T-helper 1 cell treated with Interleukin-12 subunit alpha and Interleukin-12 subunit beta and Interleukin-4 antibody, amounts not matched to agents 30 μg/mL and 1 μg/mL, for 36 hours (primary cell): ENCODE measurements at regions not wholly inside any gene's neighbourhood (a gene's known extent, or its start where the extent isn't known, plus 50 kb on each side); places are given as distances from the start of the nearest gene placed in this dataset.

Experiments
- H3K27ac Mint-ChIP-seq: one replicate; pipeline ENCODE4 v1.8.0; 2021; ENCODE audit warnings: mild to moderate bottlenecking, mixed read lengths
- H3K27me3 Mint-ChIP-seq: one replicate; pipeline ENCODE4 v1.8.0; 2021; ENCODE audit warnings: low read depth, mixed read lengths
- H3K36me3 Mint-ChIP-seq: one replicate; pipeline ENCODE4 v1.8.0; 2021; ENCODE audit warnings: low read depth, mixed read lengths
- H3K4me1 Mint-ChIP-seq: one replicate; pipeline ENCODE4 v1.8.0; 2021; ENCODE audit warnings: low read depth, mixed read lengths
- H3K4me3 Mint-ChIP-seq: one replicate; pipeline ENCODE4 v1.8.0; 2021; ENCODE audit warnings: mild to moderate bottlenecking, moderate library complexity, mixed read lengths
- H3K9me3 Mint-ChIP-seq: one replicate; pipeline ENCODE4 v1.8.0; 2021; ENCODE audit warnings: mixed read lengths

GRCh38 chr5:158140120-158140731 is 281.3 kb upstream of the CLINT1 start:
- no peaks in the 10 kb centered on the region for H3K36me3 Mint-ChIP-seq
- peaks cover 8% of the 10 kb centered on the region for H3K27me3 Mint-ChIP-seq
- no peak overlapping the region for H3K4me3 Mint-ChIP-seq
- H3K4me1 Mint-ChIP-seq: no peaks in the 10 kb centered on the region
- no peaks in the 10 kb centered on the region for H3K9me3 Mint-ChIP-seq
- H3K27ac Mint-ChIP-seq: no peak overlapping the region

GRCh38 chr5:158139161-158139560 is 280.2 kb upstream of the CLINT1 start:
- Mint-ChIP-seq H3K4me1 (no peaks in the 10 kb centered on the region), H3K4me3 (no peak overlapping the region), H3K9me3 (no peaks in the 10 kb centered on the region), H3K27me3 (peaks cover 8% of the 10 kb centered on the region), H3K36me3 (no peaks in the 10 kb centered on the region), H3K27ac (no peak overlapping the region)

GRCh38 chr5:158135682-158136179 is 276.8 kb upstream of the CLINT1 start:
- H3K4me3 Mint-ChIP-seq: no peak overlapping the region
- no peaks in the 10 kb centered on the region for H3K4me1 Mint-ChIP-seq
- H3K9me3 Mint-ChIP-seq: no peaks in the 10 kb centered on the region
- H3K27me3 Mint-ChIP-seq: peaks cover 8% of the 10 kb centered on the region
- no peaks in the 10 kb centered on the region for H3K36me3 Mint-ChIP-seq
- H3K27ac Mint-ChIP-seq: no peak overlapping the region

- Mint-ChIP-seq H3K27me3 (peaks cover 4% of the 10 kb centered on the region), H3K4me3 (no peak overlapping the region), H3K36me3 (no peaks in the 10 kb centered on the region), H3K9me3 (no peaks in the 10 kb centered on the region), H3K4me1 (no peaks in the 10 kb centered on the region), H3K27ac (no peak overlapping the region)
Observed at GRCh38 chr5:158133369-158133768, 274.4 kb upstream of the CLINT1 start.

- H3K9me3 Mint-ChIP-seq: no peaks in the 10 kb centered on the region
- no peak overlapping the region for H3K27ac Mint-ChIP-seq
- H3K27me3 Mint-ChIP-seq: peaks cover 4% of the 10 kb centered on the region
- H3K4me3 Mint-ChIP-seq: no peak overlapping the region
- H3K4me1 Mint-ChIP-seq: no peaks in the 10 kb centered on the region
- H3K36me3 Mint-ChIP-seq: no peaks in the 10 kb centered on the region
Observed at GRCh38 chr5:158127536-158127935, 268.6 kb upstream of the CLINT1 start.

GRCh38 chr5:158126442-158127405 is 267.8 kb upstream of the CLINT1 start:
- H3K27ac Mint-ChIP-seq: no peak overlapping the region

GRCh38 chr5:158124606-158125316 is 265.8 kb upstream of the CLINT1 start:
- peaks cover 4% of the 10 kb centered on the region for H3K27me3 Mint-ChIP-seq
- no peaks in the 10 kb centered on the region for H3K4me1 Mint-ChIP-seq
- H3K9me3 Mint-ChIP-seq: no peaks in the 10 kb centered on the region
- no peak overlapping the region for H3K27ac Mint-ChIP-seq
- H3K36me3 Mint-ChIP-seq: no peaks in the 10 kb centered on the region
- H3K4me3 Mint-ChIP-seq: no peak overlapping the region

More at GRCh38 chr5:158126442-158127405, 267.8 kb upstream of the CLINT1 start:
- H3K36me3 Mint-ChIP-seq: no peaks in the 10 kb centered on the region
- peaks cover 4% of the 10 kb centered on the region for H3K27me3 Mint-ChIP-seq
- no peak overlapping the region for H3K4me3 Mint-ChIP-seq
- H3K9me3 Mint-ChIP-seq: no peaks in the 10 kb centered on the region
- no peaks in the 10 kb centered on the region for H3K4me1 Mint-ChIP-seq

- H3K27me3 Mint-ChIP-seq: peaks cover 9% of the 10 kb centered on the region
- no peaks in the 10 kb centered on the region for H3K9me3 Mint-ChIP-seq
- no peak overlapping the region for H3K4me3 Mint-ChIP-seq
- H3K4me1 Mint-ChIP-seq: no peaks in the 10 kb centered on the region
- no peaks in the 10 kb centered on the region for H3K36me3 Mint-ChIP-seq
- H3K27ac Mint-ChIP-seq: no peak overlapping the region
Observed at GRCh38 chr5:158123595-158123994, 264.6 kb upstream of the CLINT1 start.

GRCh38 chr5:158121678-158122077 is 262.7 kb upstream of the CLINT1 start:
- no peaks in the 10 kb centered on the region for H3K36me3 Mint-ChIP-seq
- H3K4me1 Mint-ChIP-seq: no peaks in the 10 kb centered on the region
- H3K9me3 Mint-ChIP-seq: no peaks in the 10 kb centered on the region
- peaks cover 9% of the 10 kb centered on the region for H3K27me3 Mint-ChIP-seq
- no peak overlapping the region for H3K4me3 Mint-ChIP-seq
- H3K27ac Mint-ChIP-seq: no peak overlapping the region

GRCh38 chr5:158120760-158121159 is 261.8 kb upstream of the CLINT1 start:
- no peak overlapping the region for H3K4me3 Mint-ChIP-seq
- no peaks in the 10 kb centered on the region for H3K9me3 Mint-ChIP-seq
- peaks cover 6% of the 10 kb centered on the region for H3K27me3 Mint-ChIP-seq
- H3K36me3 Mint-ChIP-seq: no peaks in the 10 kb centered on the region
- no peaks in the 10 kb centered on the region for H3K4me1 Mint-ChIP-seq
- H3K27ac Mint-ChIP-seq: no peak overlapping the region

GRCh38 chr5:158119961-158120723 is 261.2 kb upstream of the CLINT1 start:
- H3K4me1 Mint-ChIP-seq: no peaks in the 10 kb centered on the region
- H3K9me3 Mint-ChIP-seq: no peaks in the 10 kb centered on the region
- no peak overlapping the region for H3K27ac Mint-ChIP-seq
- H3K27me3 Mint-ChIP-seq: peaks cover 5% of the 10 kb centered on the region
- no peaks in the 10 kb centered on the region for H3K36me3 Mint-ChIP-seq
- H3K4me3 Mint-ChIP-seq: no peak overlapping the region

- Mint-ChIP-seq H3K9me3 (no peaks in the 10 kb centered on the region), H3K36me3 (no peaks in the 10 kb centered on the region), H3K4me3 (no peak overlapping the region), H3K27me3 (peaks cover 5% of the 10 kb centered on the region), H3K4me1 (no peaks in the 10 kb centered on the region), H3K27ac (no peak overlapping the region)
Observed at GRCh38 chr5:158117467-158118160, 258.7 kb upstream of the CLINT1 start.

- Mint-ChIP-seq H3K4me3 (no peak overlapping the region), H3K27me3 (peaks cover 5% of the 10 kb centered on the region), H3K9me3 (no peaks in the 10 kb centered on the region), H3K36me3 (no peaks in the 10 kb centered on the region), H3K27ac (no peak overlapping the region), H3K4me1 (no peaks in the 10 kb centered on the region)
Observed at GRCh38 chr5:158116965-158117364, 258.0 kb upstream of the CLINT1 start.
